ENCODE measurements at regions not wholly inside any gene's neighbourhood (a gene's known extent, or its start where the extent isn't known, plus 50 kb on each side); places are given as distances from the start of the nearest gene placed in this dataset.

DNA sequence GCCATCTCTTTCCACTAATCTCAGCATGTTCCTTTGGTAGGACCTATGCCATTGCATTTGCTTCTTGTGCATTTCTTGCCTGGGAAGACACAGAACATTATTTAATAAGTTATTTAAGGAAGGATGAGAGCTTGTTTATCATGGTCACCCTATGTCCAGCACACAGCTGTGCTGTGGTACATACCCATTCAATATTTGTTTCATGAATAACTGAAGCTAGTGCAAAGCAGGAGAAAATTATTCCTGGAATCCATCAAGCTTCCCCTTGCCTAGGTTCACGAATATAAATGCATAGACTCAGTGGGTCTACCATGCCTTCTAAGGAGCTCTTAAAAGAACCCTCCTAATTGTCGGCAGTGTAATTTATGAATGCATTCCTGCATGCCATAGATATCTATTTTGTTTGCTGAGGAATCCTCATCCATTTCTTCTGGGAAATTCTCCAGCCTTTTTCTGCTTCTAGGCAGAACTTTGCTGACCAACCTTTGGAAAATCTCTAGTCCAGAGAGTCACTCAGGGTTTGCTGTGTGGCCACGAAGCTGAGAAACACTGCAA, 599.8 kb upstream of the TMEM132C start:
- no peaks in the 10 kb centered on the region for H3K9me3 ChIP-seq (ENCODE audit: low read depth)
- DNase-seq (ENCODE audit: low read depth in 1 of 2, low spot score in 1 of 2) = no peak
- TF ChIP-seq CTCF (IDR thresholded peaks at IDR 0.05; ENCODE audit: low read depth, low read length) = no peak
- no peak overlapping the region for H3K27ac ChIP-seq
- H3K27me3 ChIP-seq = no peaks in the 10 kb centered on the region
- no peak overlapping the region for H3K4me3 ChIP-seq
- no peaks in the 10 kb centered on the region for H3K36me3 ChIP-seq
- H3K4me1 ChIP-seq (ENCODE audit: low read depth) = no peaks in the 10 kb centered on the region

- Histone ChIP-seq H3K4me1 (ENCODE audit: low read depth) (no peaks in the 10 kb centered on the region), H3K27ac (no peak overlapping the region), H3K27me3 (no peaks in the 10 kb centered on the region), H3K9me3 (ENCODE audit: low read depth) (no peaks in the 10 kb centered on the region), H3K36me3 (no peaks in the 10 kb centered on the region), H3K4me3 (no peak overlapping the region)
- no peak for TF ChIP-seq CTCF (IDR thresholded peaks at IDR 0.05; ENCODE audit: low read depth, low read length)
- DNase-seq (ENCODE audit: low read depth in 1 of 2, low spot score in 1 of 2) = no peak
Measured at GRCh38 chr12:127670294-127670693, 596.7 kb upstream of the TMEM132C start.

DNA sequence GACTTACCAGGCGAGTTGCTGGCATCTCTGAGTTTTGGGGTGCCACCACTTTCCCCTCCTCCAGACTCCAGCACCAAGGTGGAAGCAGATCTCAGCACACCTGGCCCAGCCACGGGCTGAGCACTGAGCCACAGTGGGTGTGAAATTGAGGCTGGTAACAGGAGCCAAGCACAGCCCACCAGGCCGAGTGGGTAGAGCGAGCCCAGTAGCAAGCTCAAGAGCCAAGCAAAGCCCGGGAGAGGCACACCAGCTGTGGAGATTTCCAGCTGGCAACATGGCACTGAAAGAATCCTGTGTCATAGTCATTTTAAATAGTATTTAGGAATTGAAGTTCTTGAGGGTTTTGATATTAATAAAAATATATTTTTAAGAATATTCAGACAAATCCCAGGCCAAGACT, 596.2 kb upstream of the TMEM132C start:
- Histone ChIP-seq H3K27ac (no peak overlapping the region), H3K4me1 (ENCODE audit: low read depth) (no peaks in the 10 kb centered on the region), H3K27me3 (no peaks in the 10 kb centered on the region), H3K9me3 (ENCODE audit: low read depth) (no peaks in the 10 kb centered on the region), H3K36me3 (no peaks in the 10 kb centered on the region), H3K4me3 (no peak overlapping the region)
- no peak for DNase-seq (ENCODE audit: low read depth in 1 of 2, low spot score in 1 of 2)
- TF ChIP-seq CTCF (IDR thresholded peaks at IDR 0.05; ENCODE audit: low read depth, low read length) = no peak

- TF ChIP-seq CTCF (IDR thresholded peaks at IDR 0.05; ENCODE audit: low read depth, low read length) = no peak
- H3K27me3 ChIP-seq = no peaks in the 10 kb centered on the region
- H3K27ac ChIP-seq = no peak overlapping the region
- DNase-seq (ENCODE audit: low read depth in 1 of 2, low spot score in 1 of 2) = no peak
- H3K36me3 ChIP-seq = no peaks in the 10 kb centered on the region
- H3K4me3 ChIP-seq = no peak overlapping the region
- no peaks in the 10 kb centered on the region for H3K9me3 ChIP-seq (ENCODE audit: low read depth)
- no peaks in the 10 kb centered on the region for H3K4me1 ChIP-seq (ENCODE audit: low read depth)
Measured at GRCh38 chr12:127675936-127676335, 591.0 kb upstream of the TMEM132C start.

- peak; percentile 46 to 89 for DNase-seq (ENCODE audit: low read depth in 1 of 2, low spot score in 1 of 2)
- no peaks in the 10 kb centered on the region for H3K36me3 ChIP-seq
- H3K4me3 ChIP-seq = no peak overlapping the region
- no peaks in the 10 kb centered on the region for H3K9me3 ChIP-seq (ENCODE audit: low read depth)
- peak; percentile 55 for TF ChIP-seq CTCF (IDR thresholded peaks at IDR 0.05; ENCODE audit: low read depth, low read length)
- H3K4me1 ChIP-seq (ENCODE audit: low read depth) = no peaks in the 10 kb centered on the region
- H3K27ac ChIP-seq = no peak overlapping the region
- H3K27me3 ChIP-seq = no peaks in the 10 kb centered on the region
Measured at GRCh38 chr12:127677537-127678131, 589.3 kb upstream of the TMEM132C start.
